Endothelial cell of umbilical vein (primary cell): ENCODE measurements at regions not wholly inside any gene's neighbourhood (a gene's known extent, or its start where the extent isn't known, plus 50 kb on each side); places are given as distances from the start of the nearest gene placed in this dataset.

ENCODE experiments used
- BruUV-seq: library from RNA; stranded (reverse); fragments of 400-500 nt; replicated peaks from 2 replicates; lab custom pipeline; 2021; lab: Mats Ljungman, UMichigan
- CTCF ChIA-PET: fragments of 300-600, 350-600 bp; sonication (Branson Sonifier 250); formaldehyde crosslinking; loops from one replicate; lab custom pipeline; 2021; ENCODE audit warnings: antibody characterized with exemption, inconsistent platforms; lab: Charles Lee
- POLR2A ChIA-PET: fragments of 300-600, 350-600 bp; sonication (Branson Sonifier 250); formaldehyde crosslinking; loops from one replicate; lab custom pipeline; 2021; ENCODE audit warnings: antibody characterized with exemption, inconsistent platforms; lab: Charles Lee
- DNase-seq: peaks from one replicate; pipeline ENCODE4 v3.0.0-alpha.2; 2011; ENCODE audit warnings: low read depth, low spot score
- FAIRE-seq: peaks from 2 replicates; lab custom pipeline; 2011; peaks lifted over from hg19 to GRCh38; lab: Jason Lieb, UNC
- H2AFZ ChIP-seq: 2 replicates; pipeline ENCODE4 v1.6.0; 2012; ENCODE audit warnings: low read depth, low read length, control low read depth, inconsistent platforms
- H3K27ac ChIP-seq: 2 replicates; pipeline ENCODE4 v1.5.1; 2011; ENCODE audit warnings: low read depth, mild to moderate bottlenecking, control low read depth, low read length, moderate library complexity; ENCODE audit not compliant: insufficient read depth
- H3K27me3 ChIP-seq, 2 experiments: 2 replicates each; pipeline versions ENCODE4 v1.6.0 to v1.6.1; 2011; ENCODE audit warnings: low read length in 2 of 2, mixed read lengths in 1 of 2; ENCODE audit not compliant: control insufficient read depth in 2 of 2, insufficient read depth in 2 of 2
- H3K36me3 ChIP-seq, 2 experiments: 2 replicates in 1 of 2; 3 replicates in 1 of 2; pipeline ENCODE4 v1.5.1; 2011; ENCODE audit warnings: low read length in 2 of 2, mild to moderate bottlenecking in 1 of 2, moderate library complexity in 1 of 2; ENCODE audit not compliant: control insufficient read depth in 2 of 2, insufficient read depth in 2 of 2; ENCODE audit errors: extremely low read depth in 1 of 2
- H3K4me1 ChIP-seq: 3 replicates; pipeline ENCODE4 v1.5.1; 2011; ENCODE audit warnings: mild to moderate bottlenecking, low read length; ENCODE audit not compliant: control insufficient read depth, insufficient read depth; ENCODE audit errors: extremely low read depth
- H3K4me2 ChIP-seq: 2 replicates; pipeline ENCODE4 v1.6.1; 2011; ENCODE audit warnings: low read length, control low read depth, mixed read lengths; ENCODE audit not compliant: insufficient read depth
- H3K4me3 ChIP-seq, 3 experiments: fragments of 200-600 bp in 1 of 3; sonication (generic), shearing (Covaris generic) in 1 of 3; replicated peaks in 1 of 3; 2 replicates each; pipeline ENCODE4 v1.5.1; 2011 to 2016; ENCODE audit warnings: control low read depth in 3 of 3, low read length in 3 of 3, mild to moderate bottlenecking in 2 of 3, inconsistent platforms in 1 of 3, low read depth in 1 of 3, moderate library complexity in 1 of 3; ENCODE audit not compliant: insufficient read depth in 1 of 3
- H3K79me2 ChIP-seq: 2 replicates; pipeline ENCODE4 v1.6.0; 2012; ENCODE audit warnings: low read length, inconsistent platforms; ENCODE audit not compliant: control insufficient read depth, insufficient read depth
- H3K9ac ChIP-seq: replicated peaks from 2 replicates; pipeline ENCODE3; 2011; ENCODE audit warnings: low read length, control low read depth; ENCODE audit not compliant: insufficient read depth; ENCODE audit errors: extremely low read depth
- H3K9me1 ChIP-seq: replicated peaks from 3 replicates; pipeline ENCODE4 v1.6.0; 2011; ENCODE audit warnings: mild to moderate bottlenecking, low read length; ENCODE audit not compliant: control insufficient read depth, insufficient read depth; ENCODE audit errors: extremely low read depth
- H3K9me3 ChIP-seq: replicated peaks from 2 replicates; pipeline ENCODE4 v1.5.1; 2012; ENCODE audit warnings: low read length, inconsistent platforms; ENCODE audit not compliant: control insufficient read depth, insufficient read depth
- H4K20me1 ChIP-seq: replicated peaks from 2 replicates; pipeline ENCODE3; 2011; ENCODE audit warnings: mild to moderate bottlenecking, low read length; ENCODE audit not compliant: control insufficient read depth, insufficient read depth; ENCODE audit errors: extremely low read depth
- EZH2 ChIP-seq: IDR thresholded peaks from 2 replicates; pipeline ENCODE4 v1.6.1; 2012; ENCODE audit warnings: borderline replicate concordance, low read depth, mild to moderate bottlenecking, moderate library complexity, low read length, inconsistent platforms; ENCODE audit not compliant: severe bottlenecking
- FOS ChIP-seq: IDR thresholded peaks from 2 replicates; pipeline ENCODE4 v1.6.1; 2011; ENCODE audit warnings: mild to moderate bottlenecking, low read length, moderate library complexity, borderline replicate concordance; ENCODE audit not compliant: insufficient read depth
- GATA2 ChIP-seq: IDR thresholded peaks from 2 replicates; pipeline ENCODE4 v1.7.0; 2011; ENCODE audit warnings: low read depth, mild to moderate bottlenecking, moderate library complexity, mixed read lengths, low read length; ENCODE audit not compliant: insufficient read length, insufficient read depth
- JUN ChIP-seq: IDR thresholded peaks from 2 replicates; pipeline ENCODE4 v1.6.1; 2011; ENCODE audit warnings: borderline replicate concordance, low read depth; ENCODE audit not compliant: insufficient read length, insufficient read depth
- MYC ChIP-seq: IDR thresholded peaks from one replicate; pipeline ENCODE4 v1.6.1; 2011; ENCODE audit warnings: mild to moderate bottlenecking, low read depth, low read length
- POLR2A ChIP-seq: IDR thresholded peaks from 2 replicates; pipeline ENCODE4 v1.6.1; 2012; ENCODE audit warnings: low read depth, mild to moderate bottlenecking, control low read depth, low read length
- POLR2AphosphoS5 ChIP-seq: IDR thresholded peaks from 2 replicates; pipeline ENCODE4 v1.6.1; 2012; ENCODE audit warnings: low read depth, mild to moderate bottlenecking, control low read depth, low read length, moderate library complexity; ENCODE audit not compliant: insufficient read depth
- dilution Hi-C: fragments of 300-500 bp; cut with MboI; formaldehyde crosslinking; loops from one replicate; pipeline ENCODE4 v1.15.0; 2019; ENCODE audit warnings: low sequenced_read_pairs; ENCODE audit not compliant: extremely low pct_ligation_motif_present
- intact Hi-C: fragments of 100-400 bp; cut with micrococcal nuclease; formaldehyde crosslinking; loops from one replicate; pipeline ENCODE4 v1.10.0; 2022
- TF ChIP-seq, protein P1 (sequence below): IDR thresholded peaks from 2 replicates; pipeline ENCODE4 v1.6.1; 2011; ENCODE audit not compliant: insufficient read depth, insufficient read length
- TF ChIP-seq, protein P2 (sequence below), 2 donors: IDR thresholded peaks; 1 replicate in 1 of 2; 2 replicates in 1 of 2; pipeline ENCODE4 v1.5.1; 2011; ENCODE audit warnings: low read length in 2 of 2, mild to moderate bottlenecking in 2 of 2, moderate library complexity in 2 of 2, control low read depth in 1 of 2, inconsistent platforms in 1 of 2, low read depth in 1 of 2; ENCODE audit not compliant: insufficient read depth in 1 of 2; ENCODE audit errors: extremely low read depth in 1 of 2

DNA sequence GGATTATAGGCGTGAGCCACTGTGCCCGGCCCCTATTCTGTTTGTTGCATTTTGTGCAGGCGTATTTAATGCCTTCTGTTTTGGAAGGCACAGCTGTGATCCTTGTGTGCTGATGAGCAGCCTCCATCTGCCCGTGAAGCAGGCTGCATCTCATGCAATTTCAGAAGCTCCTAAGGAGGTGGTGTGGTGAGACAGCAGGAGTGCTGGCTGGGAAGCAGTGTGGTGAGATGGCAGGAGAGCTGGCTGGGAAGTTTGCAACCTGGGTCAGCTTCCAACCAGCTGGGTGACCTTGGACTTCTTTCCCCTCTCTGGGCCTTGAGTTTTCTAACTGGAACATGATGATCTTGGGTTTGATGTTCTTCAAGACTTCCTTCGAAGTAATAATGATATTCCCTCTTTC is 525.1 kb downstream of the TBC1D22A start:
- H3K79me2 ChIP-seq, result no peaks in the 10 kb centered on the region
- H3K27me3 ChIP-seq, result no peaks in the 10 kb centered on the region
- TF ChIP-seq MYC (no peak), GATA2 (no peak), EZH2 (no peak), POLR2AphosphoS5 (no peak), FOS (no peak), JUN (no peak), POLR2A (no peak)
- TF ChIP-seq, protein P1, sequence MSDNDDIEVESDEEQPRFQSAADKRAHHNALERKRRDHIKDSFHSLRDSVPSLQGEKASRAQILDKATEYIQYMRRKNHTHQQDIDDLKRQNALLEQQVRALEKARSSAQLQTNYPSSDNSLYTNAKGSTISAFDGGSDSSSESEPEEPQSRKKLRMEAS, result no peak
- TF ChIP-seq, protein P2, sequence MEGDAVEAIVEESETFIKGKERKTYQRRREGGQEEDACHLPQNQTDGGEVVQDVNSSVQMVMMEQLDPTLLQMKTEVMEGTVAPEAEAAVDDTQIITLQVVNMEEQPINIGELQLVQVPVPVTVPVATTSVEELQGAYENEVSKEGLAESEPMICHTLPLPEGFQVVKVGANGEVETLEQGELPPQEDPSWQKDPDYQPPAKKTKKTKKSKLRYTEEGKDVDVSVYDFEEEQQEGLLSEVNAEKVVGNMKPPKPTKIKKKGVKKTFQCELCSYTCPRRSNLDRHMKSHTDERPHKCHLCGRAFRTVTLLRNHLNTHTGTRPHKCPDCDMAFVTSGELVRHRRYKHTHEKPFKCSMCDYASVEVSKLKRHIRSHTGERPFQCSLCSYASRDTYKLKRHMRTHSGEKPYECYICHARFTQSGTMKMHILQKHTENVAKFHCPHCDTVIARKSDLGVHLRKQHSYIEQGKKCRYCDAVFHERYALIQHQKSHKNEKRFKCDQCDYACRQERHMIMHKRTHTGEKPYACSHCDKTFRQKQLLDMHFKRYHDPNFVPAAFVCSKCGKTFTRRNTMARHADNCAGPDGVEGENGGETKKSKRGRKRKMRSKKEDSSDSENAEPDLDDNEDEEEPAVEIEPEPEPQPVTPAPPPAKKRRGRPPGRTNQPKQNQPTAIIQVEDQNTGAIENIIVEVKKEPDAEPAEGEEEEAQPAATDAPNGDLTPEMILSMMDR (IDR thresholded peaks at IDR 0.05; ENCODE audit: extremely low read depth in 1 of 2, insufficient read depth in 1 of 2, low read depth in 1 of 2, low read length in 2 of 2), result no peak
- no peak overlapping the region for H3K27ac ChIP-seq
- no peaks in the 10 kb centered on the region for H3K36me3 ChIP-seq
- no peak overlapping the region for H2AFZ ChIP-seq
- no peak overlapping the region for H3K4me2 ChIP-seq
- H4K20me1 ChIP-seq, result no peaks in the 10 kb centered on the region
- no peaks in the 10 kb centered on the region for H3K9me3 ChIP-seq
- DNase-seq (no peak), FAIRE-seq (no peak)
- H3K4me1 ChIP-seq, result no peaks in the 10 kb centered on the region
- dilution Hi-C loops, result no loop called here
- ChIA-PET POLR2A (no interaction called here), CTCF (no interaction called here)
- H3K9me1 ChIP-seq, result no peaks in the 10 kb centered on the region
- no peak overlapping the region for H3K9ac ChIP-seq
- BruUV-seq, result no TSS peak
- intact Hi-C loops, result no loop called here
- no peak overlapping the region for H3K4me3 ChIP-seq
